ENCODE measurements at regions not wholly inside any gene's neighbourhood (a gene's known extent, or its start where the extent isn't known, plus 50 kb on each side); places are given as distances from the start of the nearest gene placed in this dataset.

GRCh38 chr15:91704343-91704742 lies 149.2 kb upstream of the SLCO3A1 start:
- no peak for TF ChIP-seq CTCF (IDR thresholded peaks at IDR 0.05)
- TF ChIP-seq POLR2A (IDR thresholded peaks at IDR 0.05): no peak
- TF ChIP-seq EP300 (IDR thresholded peaks at IDR 0.05): no peak
